SH-SY5Y (cell line): ENCODE measurements at regions not wholly inside any gene's neighbourhood (a gene's known extent, or its start where the extent isn't known, plus 50 kb on each side); places are given as distances from the start of the nearest gene placed in this dataset.

Source experiments
- GATA2 ChIP-seq: IDR thresholded peaks from 2 replicates; pipeline ENCODE4 v1.6.1; 2011; ENCODE audit warnings: mild to moderate bottlenecking, low read depth, low read length
- GATA3 ChIP-seq: IDR thresholded peaks from 2 replicates; pipeline ENCODE4 v1.6.1; 2011; ENCODE audit warnings: low read depth, mild to moderate bottlenecking, low read length, moderate library complexity

DNA sequence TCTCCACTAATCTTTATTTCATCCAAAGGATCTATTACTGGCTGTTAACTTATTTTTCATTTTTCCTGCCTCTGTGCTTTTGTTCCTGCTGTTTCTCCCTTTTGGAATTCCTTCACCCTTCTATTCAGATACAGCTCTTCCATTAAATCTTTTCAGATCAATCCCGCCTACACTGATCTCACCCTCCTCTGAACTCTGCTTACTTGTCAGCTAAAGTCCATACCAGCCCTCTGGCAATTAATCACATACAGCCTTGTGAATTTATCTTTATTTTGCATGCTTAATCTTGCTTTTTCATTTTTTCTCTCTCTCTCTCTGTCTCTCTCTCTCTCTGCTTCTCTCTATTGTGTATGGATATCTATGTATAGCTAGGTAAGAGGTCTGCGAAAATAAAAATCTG is 100.8 kb upstream of the UMPS start:
- TF ChIP-seq GATA3 (no peak), GATA2 (no peak)
